B cell (primary cell): ENCODE measurements at regions not wholly inside any gene's neighbourhood (a gene's known extent, or its start where the extent isn't known, plus 50 kb on each side); places are given as distances from the start of the nearest gene placed in this dataset.

Experiments used
- CTCF ChIP-seq: fragments of 200-600 bp; IDR thresholded peaks from one replicate; pipeline ENCODE4 v1.8.0; 2022; ENCODE audit warnings: antibody characterized with exemption, mild to moderate bottlenecking
- EZH2 ChIP-seq: IDR thresholded peaks from 2 replicates; pipeline ENCODE4 v1.6.1; 2012; ENCODE audit warnings: borderline replicate concordance, low read depth, mild to moderate bottlenecking, moderate library complexity, low read length; ENCODE audit not compliant: insufficient read depth, poor library complexity, severe bottlenecking

GRCh38 chr5:27963050-27963783 lies 924.8 kb upstream of the CDH9 start:
- TF ChIP-seq CTCF: no peak
- no peak for TF ChIP-seq EZH2
